Neutrophil (primary cell): ENCODE measurements at regions not wholly inside any gene's neighbourhood (a gene's known extent, or its start where the extent isn't known, plus 50 kb on each side); places are given as distances from the start of the nearest gene placed in this dataset.

Source experiments
- H3K27ac ChIP-seq: fragments of 200-600 bp; sonication (generic); 2 replicates; pipeline ENCODE4 v1.5.1; 2016; ENCODE audit warnings: mild to moderate bottlenecking, moderate library complexity
- H3K27me3 ChIP-seq: fragments of 200-600 bp; sonication (generic); 2 replicates; pipeline ENCODE4 v1.6.0; 2016; ENCODE audit warnings: mild to moderate bottlenecking
- H3K36me3 ChIP-seq: fragments of 200-600 bp; sonication (generic); 2 replicates; pipeline ENCODE4 v1.5.1; 2017
- H3K4me1 ChIP-seq, 2 experiments: fragments of 200-600 bp in 1 of 2; sonication (generic) in 1 of 2; 1 replicate in 1 of 2; 2 replicates in 1 of 2; pipeline versions ENCODE4 v1.5.1 to v1.6.1; 2013 to 2016; ENCODE audit warnings: low read depth in 1 of 2, low read length in 1 of 2, mild to moderate bottlenecking in 1 of 2, moderate library complexity in 1 of 2; ENCODE audit not compliant: control insufficient read depth in 1 of 2, insufficient read depth in 1 of 2
- H3K4me3 ChIP-seq, 2 experiments: fragments of 200-600 bp in 1 of 2; sonication (generic) in 1 of 2; 1 replicate in 1 of 2; 2 replicates in 1 of 2; pipeline ENCODE4 v1.5.1; 2013 to 2016; ENCODE audit warnings: low read depth in 1 of 2, low read length in 1 of 2, mild to moderate bottlenecking in 1 of 2, moderate library complexity in 1 of 2
- H3K9me3 ChIP-seq: fragments of 200-600 bp; sonication (generic); 2 replicates; pipeline ENCODE4 v1.5.1; 2016
- CTCF ChIP-seq: fragments of 200-600 bp; sonication (generic); IDR thresholded peaks from 2 replicates; pipeline ENCODE4 v1.5.1; 2016; ENCODE audit warnings: antibody characterized with exemption

- no peak for TF ChIP-seq CTCF
- H3K4me1 ChIP-seq: peaks cover 10 to 11% of the 10 kb centered on the region in 2 experiments
- H3K4me3 ChIP-seq: no peak overlapping the region
Measured at GRCh38 chr1:245046769-245047168, 108.0 kb upstream of the KIF26B start.

DNA sequence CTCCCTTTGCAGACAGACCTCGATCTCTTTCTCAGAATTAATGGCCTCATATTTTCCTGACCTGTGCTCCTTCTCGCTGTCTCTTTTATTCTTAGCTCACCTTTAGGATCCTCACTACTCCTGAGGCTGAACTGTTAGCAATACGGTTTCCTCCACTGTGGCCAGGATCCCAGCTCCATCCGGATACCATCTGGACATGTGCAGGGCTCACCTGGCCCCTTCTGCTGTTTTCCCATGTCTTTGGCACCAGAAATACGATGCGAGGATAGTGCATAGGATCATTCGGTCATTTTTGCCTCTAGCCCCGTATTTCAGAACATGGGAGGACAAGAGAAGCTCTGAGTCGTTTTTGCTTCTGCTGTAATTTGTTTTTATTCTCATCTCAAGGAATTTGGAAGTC is 108.5 kb upstream of the KIF26B start:
- peaks cover 6 to 7% of the 10 kb centered on the region in 2 experiments for H3K4me1 ChIP-seq
- H3K9me3 ChIP-seq: no peaks in the 10 kb centered on the region
- no peaks in the 10 kb centered on the region for H3K36me3 ChIP-seq
- no peak for TF ChIP-seq CTCF
- H3K4me3 ChIP-seq: no peak overlapping the region
- H3K27me3 ChIP-seq: no peaks in the 10 kb centered on the region
- H3K27ac ChIP-seq: no peak overlapping the region

More at GRCh38 chr1:245046769-245047168, 108.0 kb upstream of the KIF26B start:
- no peaks in the 10 kb centered on the region for H3K36me3 ChIP-seq
- no peak overlapping the region for H3K27ac ChIP-seq
- H3K9me3 ChIP-seq: no peaks in the 10 kb centered on the region
- H3K27me3 ChIP-seq: no peaks in the 10 kb centered on the region

- no peaks in the 10 kb centered on the region for H3K4me1 ChIP-seq
- no peaks in the 10 kb centered on the region for H3K9me3 ChIP-seq
- no peaks in the 10 kb centered on the region for H3K27me3 ChIP-seq
- no peak for TF ChIP-seq CTCF
- no peak overlapping the region for H3K4me3 ChIP-seq
- H3K27ac ChIP-seq: no peak overlapping the region
- H3K36me3 ChIP-seq: no peaks in the 10 kb centered on the region
Measured at GRCh38 chr1:245045087-245045881, 109.5 kb upstream of the KIF26B start.

- no peaks in the 10 kb centered on the region for H3K4me1 ChIP-seq
- H3K27ac ChIP-seq: no peak overlapping the region
- H3K4me3 ChIP-seq: no peak overlapping the region
- no peaks in the 10 kb centered on the region for H3K36me3 ChIP-seq
- H3K27me3 ChIP-seq: no peaks in the 10 kb centered on the region
- no peaks in the 10 kb centered on the region for H3K9me3 ChIP-seq
- no peak for TF ChIP-seq CTCF
Measured at GRCh38 chr1:245043611-245043940, 111.2 kb upstream of the KIF26B start.

DNA sequence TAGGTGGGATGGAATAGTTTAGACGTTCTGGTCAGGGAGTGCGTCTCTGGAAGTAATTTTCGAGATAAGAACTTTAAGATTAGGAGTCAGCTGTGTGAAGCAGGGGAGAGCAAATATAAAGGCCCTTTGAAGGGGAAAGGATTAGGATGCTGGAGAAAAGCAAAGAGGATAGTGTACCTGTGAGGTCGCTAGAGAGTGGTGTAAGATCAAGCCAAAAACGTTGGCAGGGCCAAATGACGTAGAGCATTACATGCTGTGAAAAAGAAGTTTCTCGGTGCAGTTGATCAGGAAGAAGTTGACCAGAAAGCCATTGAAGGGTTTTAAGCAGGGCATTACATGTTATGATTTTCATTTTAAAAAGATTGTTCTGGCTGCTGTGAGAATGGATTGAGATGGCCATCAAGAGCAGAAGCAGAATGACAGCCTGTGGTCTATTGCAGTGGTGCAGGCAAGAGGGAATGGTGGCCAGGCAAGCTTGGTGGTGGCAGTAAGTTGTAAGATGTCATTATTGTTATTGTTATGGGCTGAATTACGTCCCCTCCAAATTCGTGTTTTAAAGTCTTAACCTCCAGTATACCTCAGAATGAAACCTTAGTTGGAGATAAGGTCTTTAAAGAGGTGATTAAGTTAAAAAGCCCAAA is 113.6 kb upstream of the KIF26B start:
- no peaks in the 10 kb centered on the region for H3K9me3 ChIP-seq
- H3K36me3 ChIP-seq: no peaks in the 10 kb centered on the region
- TF ChIP-seq CTCF: no peak
- no peak overlapping the region for H3K4me3 ChIP-seq
- no peak overlapping the region for H3K27ac ChIP-seq
- no peaks in the 10 kb centered on the region for H3K4me1 ChIP-seq
- H3K27me3 ChIP-seq: no peaks in the 10 kb centered on the region
